ENCODE measurements at regions not wholly inside any gene's neighbourhood (a gene's known extent, or its start where the extent isn't known, plus 50 kb on each side); places are given as distances from the start of the nearest gene placed in this dataset.

DNA sequence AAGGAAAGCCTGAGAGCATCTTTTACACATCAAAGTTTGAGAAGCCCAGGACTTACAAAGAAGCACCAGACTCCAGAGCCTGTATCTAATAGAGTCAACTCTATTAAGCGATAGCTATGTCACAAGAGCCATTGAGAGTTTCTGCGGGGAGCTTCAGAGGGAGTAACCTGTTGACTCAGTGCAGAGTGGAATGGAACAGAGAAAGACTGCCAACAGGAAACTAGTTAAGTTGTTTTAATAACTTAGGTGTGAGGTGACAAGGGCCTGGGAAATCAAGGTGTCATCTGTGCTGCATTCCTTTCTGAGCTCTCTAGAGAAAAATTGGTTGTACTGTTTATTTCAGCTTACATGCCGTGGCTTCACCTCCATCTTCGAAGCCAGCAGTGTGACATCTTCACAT, 513.8 kb upstream of the POU3F3 start:
- Histone ChIP-seq H3K4me1 (no peaks in the 10 kb centered on the region), H3K27ac (no peak overlapping the region), H3K36me3 (no peaks in the 10 kb centered on the region), H3K27me3 (no peaks in the 10 kb centered on the region), H3K9me3 (no peaks in the 10 kb centered on the region), H3K4me3 (no peak overlapping the region)
- TF ChIP-seq, protein P1, sequence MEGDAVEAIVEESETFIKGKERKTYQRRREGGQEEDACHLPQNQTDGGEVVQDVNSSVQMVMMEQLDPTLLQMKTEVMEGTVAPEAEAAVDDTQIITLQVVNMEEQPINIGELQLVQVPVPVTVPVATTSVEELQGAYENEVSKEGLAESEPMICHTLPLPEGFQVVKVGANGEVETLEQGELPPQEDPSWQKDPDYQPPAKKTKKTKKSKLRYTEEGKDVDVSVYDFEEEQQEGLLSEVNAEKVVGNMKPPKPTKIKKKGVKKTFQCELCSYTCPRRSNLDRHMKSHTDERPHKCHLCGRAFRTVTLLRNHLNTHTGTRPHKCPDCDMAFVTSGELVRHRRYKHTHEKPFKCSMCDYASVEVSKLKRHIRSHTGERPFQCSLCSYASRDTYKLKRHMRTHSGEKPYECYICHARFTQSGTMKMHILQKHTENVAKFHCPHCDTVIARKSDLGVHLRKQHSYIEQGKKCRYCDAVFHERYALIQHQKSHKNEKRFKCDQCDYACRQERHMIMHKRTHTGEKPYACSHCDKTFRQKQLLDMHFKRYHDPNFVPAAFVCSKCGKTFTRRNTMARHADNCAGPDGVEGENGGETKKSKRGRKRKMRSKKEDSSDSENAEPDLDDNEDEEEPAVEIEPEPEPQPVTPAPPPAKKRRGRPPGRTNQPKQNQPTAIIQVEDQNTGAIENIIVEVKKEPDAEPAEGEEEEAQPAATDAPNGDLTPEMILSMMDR (IDR thresholded peaks at IDR 0.05): no peak
- DNase-seq (ENCODE audit: low spot score in 2 of 2): no peak
- intact Hi-C loops (cut with DNase I): no loop called here

DNA sequence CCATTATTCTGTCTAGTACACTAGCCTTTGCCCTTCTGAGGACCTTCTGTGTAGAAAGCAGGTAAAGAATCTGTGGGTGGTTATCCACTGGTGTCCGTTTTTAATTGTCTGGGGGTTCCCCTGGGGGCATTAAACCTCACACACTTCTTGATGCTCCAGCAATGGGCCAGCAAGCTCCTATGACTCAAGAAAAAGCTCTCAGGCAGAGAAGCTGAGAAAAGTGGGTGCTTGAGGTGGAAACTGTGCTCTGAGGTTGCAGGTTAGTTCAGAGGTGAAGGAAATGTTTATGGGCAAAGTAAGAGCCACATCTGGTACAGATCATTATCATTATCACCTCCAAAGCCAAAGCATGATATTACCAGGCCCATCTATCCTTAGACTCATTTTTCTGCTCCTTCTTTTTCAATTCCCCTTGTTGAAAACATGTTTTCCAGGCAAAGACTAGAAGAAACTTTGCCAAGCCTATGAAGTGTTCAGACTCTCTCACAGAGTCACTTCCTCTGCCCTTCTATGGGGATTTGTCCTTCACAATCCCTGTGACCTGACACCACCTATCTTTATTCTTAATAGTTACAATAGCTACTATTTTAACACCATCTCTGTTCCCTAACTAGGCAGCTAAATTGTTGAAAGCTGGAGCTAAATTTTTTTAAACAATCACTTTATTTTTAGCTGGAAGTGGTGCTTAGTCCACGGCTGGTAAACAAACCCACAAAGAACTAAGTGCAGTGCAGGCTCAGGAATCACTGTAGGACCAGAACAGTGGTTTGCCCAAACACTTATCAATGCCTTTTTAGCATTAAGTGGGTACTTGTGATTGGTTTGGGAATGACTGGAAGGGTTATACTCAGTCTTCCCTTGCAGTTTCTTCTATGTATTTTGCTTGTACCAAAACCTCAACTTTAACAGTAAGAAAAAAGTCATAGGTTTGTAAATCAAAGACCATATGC, 512.8 kb upstream of the POU3F3 start:
- Histone ChIP-seq H3K4me3 (no peak overlapping the region), H3K9me3 (no peaks in the 10 kb centered on the region), H3K27me3 (no peaks in the 10 kb centered on the region), H3K27ac (no peak overlapping the region), H3K4me1 (no peaks in the 10 kb centered on the region), H3K36me3 (no peaks in the 10 kb centered on the region)
- intact Hi-C loops (cut with DNase I): no loop called here
- TF ChIP-seq, protein P1 (IDR thresholded peaks at IDR 0.05): no peak
- DNase-seq (ENCODE audit: low spot score in 2 of 2): no peak

DNA sequence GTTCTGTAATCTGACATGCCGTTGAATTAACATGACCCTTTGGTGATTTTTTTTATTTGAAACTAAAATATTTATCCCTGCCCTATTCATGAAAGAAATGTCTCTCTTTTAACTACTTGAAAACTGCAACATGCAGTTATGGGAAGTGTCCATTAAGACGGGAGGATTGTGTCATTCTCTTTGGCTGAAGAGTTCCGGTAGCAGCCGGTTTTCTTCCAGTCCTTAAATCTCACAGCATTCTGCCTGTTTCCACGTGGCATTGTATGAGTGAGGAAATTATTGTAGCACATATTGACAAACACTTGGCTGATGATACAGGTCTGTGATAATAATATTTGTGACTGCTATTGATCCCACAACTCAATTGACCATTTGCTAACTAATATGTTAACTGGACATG, 509.6 kb upstream of the POU3F3 start:
- no peaks in the 10 kb centered on the region for H3K4me1 ChIP-seq
- intact Hi-C loops (cut with DNase I): no loop called here
- no peak overlapping the region for H3K4me3 ChIP-seq
- no peaks in the 10 kb centered on the region for H3K9me3 ChIP-seq
- no peak for DNase-seq (ENCODE audit: low spot score in 2 of 2)
- H3K27me3 ChIP-seq: no peaks in the 10 kb centered on the region
- H3K27ac ChIP-seq: no peak overlapping the region
- no peaks in the 10 kb centered on the region for H3K36me3 ChIP-seq
- TF ChIP-seq, protein P1 (IDR thresholded peaks at IDR 0.05): no peak

DNA sequence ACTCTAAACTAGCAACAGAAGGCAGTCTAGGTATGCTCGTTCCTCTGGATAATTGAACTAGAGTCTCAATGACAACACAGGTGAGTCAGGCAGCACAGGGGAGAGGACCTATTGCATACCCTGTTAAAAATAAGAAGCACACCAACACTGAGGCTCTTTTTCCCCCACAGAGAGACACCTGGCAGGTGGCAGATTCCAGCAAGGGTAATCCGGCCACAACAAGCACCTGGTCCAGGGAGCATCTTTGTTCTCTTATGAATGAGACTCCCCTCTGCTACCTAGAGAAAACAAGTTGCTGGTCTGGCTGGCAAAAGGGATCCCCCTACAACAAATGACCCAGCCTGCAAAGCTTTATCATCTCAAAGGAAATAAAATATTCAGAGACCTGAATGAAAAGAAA, 508.9 kb upstream of the POU3F3 start:
- Histone ChIP-seq H3K4me1 (no peaks in the 10 kb centered on the region), H3K9me3 (no peaks in the 10 kb centered on the region), H3K4me3 (no peak overlapping the region), H3K27me3 (no peaks in the 10 kb centered on the region), H3K36me3 (no peaks in the 10 kb centered on the region), H3K27ac (no peak overlapping the region)
- DNase-seq (ENCODE audit: low spot score in 2 of 2): no peak
- TF ChIP-seq, protein P1 (IDR thresholded peaks at IDR 0.05): no peak
- intact Hi-C loops (cut with DNase I): no loop called here

DNA sequence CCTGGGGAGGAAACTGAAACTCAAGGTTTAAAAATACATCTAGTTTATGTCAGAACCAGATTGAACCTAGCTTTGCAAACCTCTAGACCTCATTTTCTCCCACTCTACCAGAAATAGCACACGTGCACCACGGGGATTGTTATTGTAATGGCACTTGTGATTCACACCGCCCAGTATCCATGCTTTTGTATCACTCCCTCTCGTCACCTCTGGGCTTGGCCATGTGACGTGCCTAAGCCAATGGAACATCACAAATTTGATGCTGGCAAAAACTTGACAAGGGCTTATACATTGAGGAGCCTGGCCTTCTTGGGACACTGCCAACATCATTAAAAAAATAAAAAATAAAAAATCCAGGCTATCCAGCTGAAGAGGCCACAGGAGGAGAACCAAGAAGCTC, 495.8 kb upstream of the POU3F3 start:
- DNase-seq (ENCODE audit: low spot score in 2 of 2): no peak
- Histone ChIP-seq H3K9me3 (no peaks in the 10 kb centered on the region), H3K27me3 (no peaks in the 10 kb centered on the region), H3K4me1 (no peaks in the 10 kb centered on the region), H3K36me3 (no peaks in the 10 kb centered on the region), H3K27ac (no peak overlapping the region), H3K4me3 (no peak overlapping the region)
- TF ChIP-seq, protein P1 (IDR thresholded peaks at IDR 0.05): no peak
- intact Hi-C loops (cut with DNase I): no loop called here

All from ascending aorta (tissue), 2 donors.